ENCODE measurements at regions not wholly inside any gene's neighbourhood (a gene's known extent, or its start where the extent isn't known, plus 50 kb on each side); places are given as distances from the start of the nearest gene placed in this dataset.

DNA sequence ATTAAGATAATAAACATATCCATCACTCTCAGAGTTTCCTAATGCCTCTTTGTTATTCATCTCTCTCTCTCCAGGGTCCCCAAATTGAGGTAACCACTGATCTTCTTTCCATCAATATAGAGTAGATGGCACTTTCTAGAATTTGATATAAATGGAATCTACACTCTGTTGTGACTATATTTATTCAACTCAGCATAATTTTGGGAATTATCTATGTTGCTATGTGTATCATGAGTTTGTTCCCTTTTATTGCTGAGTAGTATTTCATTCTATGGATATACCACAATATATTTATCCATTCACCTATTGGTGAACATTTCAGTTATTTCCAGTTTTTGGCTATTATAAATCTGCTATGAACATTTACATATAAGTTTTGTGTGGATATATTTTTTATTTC, 230.7 kb downstream of the HLX start:
- no peak for DNase-seq

- DNase-seq, result no peak
Observed at GRCh38 chr1:221117133-221117532, 237.9 kb downstream of the HLX start.

GRCh38 chr1:221117548-221117951, 238.3 kb downstream of the HLX start:
- DNase-seq, result no peak

- no peak for DNase-seq
Observed at GRCh38 chr1:221118176-221118937, 239.1 kb downstream of the HLX start.

- DNase-seq, result no peak
Observed at GRCh38 chr1:221118938-221119320, 239.7 kb downstream of the HLX start.

DNA sequence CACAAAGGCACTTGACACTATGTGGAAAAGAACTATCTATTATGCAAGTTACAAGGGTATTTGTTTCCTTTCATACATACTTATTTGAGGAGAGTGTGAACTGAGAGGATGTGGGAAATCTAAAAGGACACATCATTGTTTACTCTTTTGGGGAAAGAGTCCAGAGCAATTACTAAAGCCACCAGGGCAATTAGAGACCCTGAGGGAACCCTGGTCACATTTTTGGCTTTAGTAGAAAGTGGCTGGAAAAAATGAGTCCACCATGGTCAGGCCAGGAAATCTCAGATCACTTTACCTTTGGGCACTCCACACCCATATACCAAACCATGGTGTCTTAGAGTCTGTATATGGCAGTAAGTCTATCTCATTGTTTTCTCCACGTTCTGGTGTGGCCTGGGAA, 243.3 kb downstream of the HLX start:
- no peak for DNase-seq

DNA sequence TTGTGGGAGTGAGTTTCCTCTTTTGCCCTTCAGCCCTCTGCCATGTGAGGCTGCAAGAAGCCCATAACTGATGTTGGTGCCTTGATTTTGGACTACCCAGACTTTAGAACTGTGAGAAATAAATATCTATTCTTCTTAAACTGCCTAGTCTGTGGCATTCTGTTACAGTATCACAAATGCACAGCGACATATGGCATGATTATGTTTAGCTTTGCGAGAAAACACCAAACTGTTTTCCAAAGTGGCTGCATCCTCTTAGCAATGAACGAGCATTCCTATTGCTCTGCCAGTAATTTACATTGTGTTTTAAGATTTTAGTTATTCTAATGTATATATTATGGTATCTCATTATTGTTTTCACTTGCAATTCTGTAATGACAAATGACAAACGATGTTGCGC, 246.7 kb downstream of the HLX start:
- no peak for DNase-seq

DNA sequence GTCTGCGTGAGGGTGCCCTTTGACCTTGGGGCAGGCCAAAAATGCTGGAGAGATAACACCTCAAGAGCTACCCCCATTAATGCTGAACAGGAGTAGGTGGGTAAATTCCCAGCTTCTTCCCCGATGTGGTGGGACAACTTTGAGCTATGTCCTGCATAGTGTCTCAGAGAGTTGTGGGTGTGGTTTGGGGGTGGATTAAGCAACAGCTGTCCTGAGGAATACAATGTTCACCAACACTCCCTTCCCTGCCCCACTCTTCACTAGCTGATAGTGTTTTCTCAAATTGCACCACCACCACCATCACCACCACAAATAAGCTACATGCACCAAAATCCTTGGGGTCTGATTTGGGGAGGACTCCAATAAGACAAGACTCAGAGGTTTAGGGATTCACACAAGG, 258.4 kb downstream of the HLX start:
- no peak for DNase-seq

- no peak for DNase-seq
Observed at GRCh38 chr1:221138516-221138915, 259.3 kb downstream of the HLX start.

DNA sequence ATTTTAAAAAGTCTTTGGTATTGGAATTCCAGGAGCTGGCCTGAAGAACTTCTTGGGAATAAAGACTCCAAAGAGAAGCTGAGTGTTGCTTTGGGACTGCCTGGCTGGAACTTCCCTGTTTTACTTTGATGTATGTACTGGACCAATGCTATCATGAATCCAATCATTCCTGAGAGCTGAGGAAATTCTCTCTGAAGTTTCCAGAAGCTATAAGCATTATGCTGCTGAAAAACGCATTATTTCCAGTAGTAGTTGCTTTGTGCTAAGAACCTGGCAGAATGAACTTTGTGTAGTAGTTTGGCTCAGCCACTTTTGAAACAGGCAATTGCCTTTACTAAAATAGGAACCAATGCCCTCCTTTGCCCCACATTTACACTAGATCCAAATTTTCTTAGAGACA, 260.7 kb downstream of the HLX start:
- no peak for DNase-seq

DNA sequence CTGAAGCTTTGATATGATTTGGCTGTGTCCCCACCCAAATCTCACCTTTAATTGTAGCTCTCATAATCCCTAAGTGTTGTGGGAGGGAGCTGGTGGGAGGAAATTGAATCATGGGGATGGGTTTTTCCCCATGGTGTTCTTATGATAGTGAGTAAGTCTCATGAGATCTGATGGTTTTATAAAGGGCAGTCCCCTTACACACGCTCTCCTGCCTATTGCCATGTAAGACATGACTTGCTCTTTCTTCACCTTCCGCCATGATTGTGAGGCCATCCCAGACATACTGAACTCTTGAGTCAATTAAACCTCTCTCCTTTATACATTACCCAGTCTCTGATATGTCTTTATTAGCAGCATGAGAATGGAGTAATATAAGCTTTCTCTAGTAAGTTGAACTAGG, 261.9 kb downstream of the HLX start:
- DNase-seq, result no peak

GRCh38 chr1:221141606-221142285, 262.5 kb downstream of the HLX start:
- DNase-seq, result no peak

GRCh38 chr1:221148660-221149059, 269.4 kb downstream of the HLX start:
- DNase-seq, result no peak

DNA sequence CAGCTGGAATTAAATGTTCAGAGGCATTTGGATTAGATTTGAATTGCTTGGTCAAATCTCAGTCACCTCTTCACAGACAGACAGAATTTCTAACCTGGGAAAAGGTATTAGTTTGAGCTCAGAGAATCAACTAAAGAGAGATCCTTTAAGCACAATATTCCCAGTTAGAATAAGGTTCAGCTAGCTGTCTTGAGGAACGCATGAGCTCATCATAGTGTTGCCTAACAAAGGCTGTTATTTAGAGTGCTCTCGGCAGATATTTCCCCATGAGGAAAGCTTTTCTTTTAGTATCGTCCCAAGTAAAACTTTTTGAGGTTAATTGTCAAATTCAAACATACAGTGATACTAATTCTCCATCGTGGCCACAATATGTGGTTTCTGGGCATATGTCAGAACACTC, 269.9 kb downstream of the HLX start:
- DNase-seq, result no peak

- DNase-seq, result no peak
Observed at GRCh38 chr1:221149555-221150075, 270.4 kb downstream of the HLX start.

DNA sequence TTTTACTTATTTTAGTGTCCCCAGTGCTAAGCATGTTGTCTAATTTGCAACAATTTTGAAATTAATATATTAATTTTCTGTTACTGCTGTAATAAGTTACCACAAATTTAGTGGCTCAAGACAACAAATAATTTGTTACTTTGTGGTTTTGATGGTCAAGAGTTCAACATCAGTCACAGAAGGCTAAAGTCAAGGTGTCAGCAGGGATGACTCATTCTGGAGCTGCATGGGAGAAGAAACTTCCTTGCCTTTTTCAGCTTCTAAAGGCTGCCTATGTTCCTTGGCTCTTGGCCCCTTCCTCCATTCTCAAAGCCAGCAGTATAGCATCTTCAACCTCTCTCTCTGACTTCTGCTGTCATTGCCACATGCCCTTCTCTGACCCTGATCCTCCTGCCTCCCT, 271.8 kb downstream of the HLX start:
- no peak for DNase-seq

GRCh38 chr1:221154932-221155331, 275.7 kb downstream of the HLX start:
- no peak for DNase-seq

GRCh38 chr1:221157026-221157761, 278.0 kb downstream of the HLX start:
- DNase-seq, result no peak

GRCh38 chr1:221159608-221160007, 280.4 kb downstream of the HLX start:
- no peak for DNase-seq

DNA sequence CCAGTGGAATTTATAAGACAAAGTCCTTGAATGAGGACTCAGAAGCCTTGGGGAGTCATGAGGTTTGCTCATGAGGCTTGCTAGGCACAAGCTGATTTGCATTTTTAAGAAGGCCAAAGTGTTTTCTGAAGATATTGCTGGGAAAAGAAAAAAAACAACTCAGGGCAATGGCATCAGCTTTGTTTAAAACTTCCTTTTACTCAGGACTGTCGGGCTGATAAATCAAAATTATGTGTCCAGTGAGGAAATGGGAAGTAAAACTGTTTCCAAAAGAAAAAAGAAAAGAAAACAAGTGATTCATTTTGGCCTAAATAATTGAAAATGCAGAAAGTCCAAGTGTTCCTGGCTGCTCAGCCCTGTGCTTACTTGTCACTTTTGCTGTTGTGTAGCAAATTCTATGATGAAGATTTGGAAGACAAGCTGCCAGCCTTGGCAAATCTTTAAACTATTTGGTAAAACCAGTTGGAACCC, 282.4 kb downstream of the HLX start:
- no peak for DNase-seq

GRCh38 chr1:221162352-221162751, 283.1 kb downstream of the HLX start:
- no peak for DNase-seq

DNA sequence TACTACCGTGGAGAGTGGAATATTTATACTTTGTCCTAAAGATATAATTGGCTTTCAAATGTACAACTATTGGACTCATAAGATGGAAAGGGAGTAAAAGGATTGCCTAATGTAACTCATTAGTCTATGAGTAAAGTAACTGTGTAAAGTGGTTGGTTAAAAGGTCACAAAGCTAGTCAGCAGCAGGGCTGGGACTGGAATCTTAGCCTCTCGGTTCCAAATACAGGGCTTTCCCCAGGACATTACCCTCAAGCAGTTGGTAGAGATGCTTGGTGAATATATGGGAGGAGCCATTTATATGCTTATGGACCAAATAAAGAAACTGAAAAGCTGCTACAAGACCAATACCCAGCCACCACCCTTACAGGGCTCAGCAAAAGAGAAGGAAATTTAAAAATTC, 283.7 kb downstream of the HLX start:
- DNase-seq, result no peak

- DNase-seq, result no peak
Observed at GRCh38 chr1:221164029-221164428, 284.8 kb downstream of the HLX start.

All from hematopoietic multipotent progenitor cell treated with erythropoietin and hydrocortisone succinate and interleukin-3 and kit ligand, for 8 days (in vitro differentiated cells).